ENCODE measurements at regions not wholly inside any gene's neighbourhood (a gene's known extent, or its start where the extent isn't known, plus 50 kb on each side); places are given as distances from the start of the nearest gene placed in this dataset.

DNA sequence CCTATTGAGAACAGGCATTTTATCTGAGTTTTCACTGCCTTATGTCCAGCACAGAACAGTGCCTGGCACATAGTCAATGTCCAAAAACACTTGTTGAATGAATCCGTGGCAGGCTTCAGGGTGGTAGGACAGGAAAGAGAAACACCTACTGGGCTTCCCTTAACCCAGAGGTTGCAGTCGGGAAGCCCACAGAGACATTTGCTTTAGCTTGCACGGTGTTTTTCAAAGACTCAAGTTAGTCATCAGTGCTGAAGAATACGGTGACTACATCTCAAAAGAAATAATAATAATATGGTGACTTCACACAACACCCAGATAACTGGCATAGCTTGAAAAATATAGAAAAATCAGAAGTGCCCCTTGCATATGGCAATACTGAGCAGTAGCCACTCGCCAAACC, 160.4 kb downstream of the CD83 start:
- Histone ChIP-seq H3K79me2 (replicated peaks; ENCODE audit: insufficient read depth) (no peaks in the 10 kb centered on the region), H3F3A (replicated peaks; ENCODE audit: low read depth) (no peaks in the 10 kb centered on the region), H2AFZ (no peak overlapping the region), H3K4me2 (no peak overlapping the region), H3K9me2 (ENCODE audit: insufficient read depth) (no peaks in the 10 kb centered on the region), H3K4me3 (no peak overlapping the region), H3K4me1 (ENCODE audit: insufficient read depth) (peaks cover 14% of the 10 kb centered on the region), H3K27ac (ENCODE audit: low read depth) (no peak overlapping the region), H3K27me3 (ENCODE audit: insufficient read depth) (peaks cover 7% of the 10 kb centered on the region; the same call in 1 of the 2 replicates), H4K20me1 (replicated peaks; ENCODE audit: insufficient read depth) (no peaks in the 10 kb centered on the region), H3K36me3 (ENCODE audit: insufficient read depth) (no peaks in the 10 kb centered on the region)
- H3K27ac Mint-ChIP-seq: no peak overlapping the region
- peaks cover 24% of the 10 kb centered on the region for H3K27me3 Mint-ChIP-seq (ENCODE audit: insufficient read depth, low read depth, poor library complexity)
- H3K4me1 Mint-ChIP-seq: peaks cover 28% of the 10 kb centered on the region
- TF ChIP-seq ZNF331 (CRISPR knock-in tag; IDR thresholded peaks at IDR 0.05; ENCODE audit: low read depth): no peak
- no peak for TF ChIP-seq JUNB (IDR thresholded peaks at IDR 0.05; ENCODE audit: unreplicated experiment)
- TF ChIP-seq, protein P1, sequence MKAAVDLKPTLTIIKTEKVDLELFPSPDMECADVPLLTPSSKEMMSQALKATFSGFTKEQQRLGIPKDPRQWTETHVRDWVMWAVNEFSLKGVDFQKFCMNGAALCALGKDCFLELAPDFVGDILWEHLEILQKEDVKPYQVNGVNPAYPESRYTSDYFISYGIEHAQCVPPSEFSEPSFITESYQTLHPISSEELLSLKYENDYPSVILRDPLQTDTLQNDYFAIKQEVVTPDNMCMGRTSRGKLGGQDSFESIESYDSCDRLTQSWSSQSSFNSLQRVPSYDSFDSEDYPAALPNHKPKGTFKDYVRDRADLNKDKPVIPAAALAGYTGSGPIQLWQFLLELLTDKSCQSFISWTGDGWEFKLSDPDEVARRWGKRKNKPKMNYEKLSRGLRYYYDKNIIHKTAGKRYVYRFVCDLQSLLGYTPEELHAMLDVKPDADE (IDR thresholded peaks at IDR 0.05): no peak
- TF ChIP-seq EZH2phosphoT487 (IDR thresholded peaks at IDR 0.05; ENCODE audit: unreplicated experiment): no peak
- TF ChIP-seq REST (IDR thresholded peaks at IDR 0.05; ENCODE audit: unreplicated experiment): no peak
- no peak for TF ChIP-seq POLR2AphosphoS5 (IDR thresholded peaks at IDR 0.05; ENCODE audit: low read depth)
- no peak for TF ChIP-seq ZNF114 (CRISPR knock-in tag; IDR thresholded peaks at IDR 0.05)
- TF ChIP-seq NANOG (IDR thresholded peaks at IDR 0.05; ENCODE audit: borderline replicate concordance): no peak
- TF ChIP-seq CREB1 (CRISPR knock-in tag; IDR thresholded peaks at IDR 0.05; ENCODE audit: low read depth): no peak
- TF ChIP-seq, protein P2, sequence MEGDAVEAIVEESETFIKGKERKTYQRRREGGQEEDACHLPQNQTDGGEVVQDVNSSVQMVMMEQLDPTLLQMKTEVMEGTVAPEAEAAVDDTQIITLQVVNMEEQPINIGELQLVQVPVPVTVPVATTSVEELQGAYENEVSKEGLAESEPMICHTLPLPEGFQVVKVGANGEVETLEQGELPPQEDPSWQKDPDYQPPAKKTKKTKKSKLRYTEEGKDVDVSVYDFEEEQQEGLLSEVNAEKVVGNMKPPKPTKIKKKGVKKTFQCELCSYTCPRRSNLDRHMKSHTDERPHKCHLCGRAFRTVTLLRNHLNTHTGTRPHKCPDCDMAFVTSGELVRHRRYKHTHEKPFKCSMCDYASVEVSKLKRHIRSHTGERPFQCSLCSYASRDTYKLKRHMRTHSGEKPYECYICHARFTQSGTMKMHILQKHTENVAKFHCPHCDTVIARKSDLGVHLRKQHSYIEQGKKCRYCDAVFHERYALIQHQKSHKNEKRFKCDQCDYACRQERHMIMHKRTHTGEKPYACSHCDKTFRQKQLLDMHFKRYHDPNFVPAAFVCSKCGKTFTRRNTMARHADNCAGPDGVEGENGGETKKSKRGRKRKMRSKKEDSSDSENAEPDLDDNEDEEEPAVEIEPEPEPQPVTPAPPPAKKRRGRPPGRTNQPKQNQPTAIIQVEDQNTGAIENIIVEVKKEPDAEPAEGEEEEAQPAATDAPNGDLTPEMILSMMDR (conservative IDR thresholded peaks at IDR 0.05; ENCODE audit: low read depth in 2 of 2): no peak
- no peak for TF ChIP-seq EZH2 (IDR thresholded peaks at IDR 0.05; ENCODE audit: low read depth, unreplicated experiment)
- peaks cover 9% of the 10 kb centered on the region for H3K36me3 Mint-ChIP-seq (ENCODE audit: low read depth)
- ATAC-seq (no peak), DNase-seq (ENCODE audit: low spot score) (no peak)
- no peak overlapping the region for H3K4me3 Mint-ChIP-seq
- peaks cover 5% of the 10 kb centered on the region; the same call in 2 of the 3 replicates for H3K9me3 Mint-ChIP-seq
